CD8-positive, alpha-beta memory T cell (primary cell): ENCODE measurements at regions not wholly inside any gene's neighbourhood (a gene's known extent, or its start where the extent isn't known, plus 50 kb on each side); places are given as distances from the start of the nearest gene placed in this dataset.

ENCODE experiments used
- CTCF ChIA-PET: fragments of 350-600 bp; sonication (Branson Sonifier 250); formaldehyde crosslinking; loops from one replicate; lab custom pipeline; 2021; ENCODE audit warnings: antibody characterized with exemption; lab: Charles Lee
- POLR2A ChIA-PET: fragments of 350-600 bp; sonication (Branson Sonifier 250); formaldehyde crosslinking; loops from one replicate; lab custom pipeline; 2021; ENCODE audit warnings: antibody characterized with exemption; lab: Charles Lee
- DNase-seq, 5 donors: peaks; one replicate each; pipeline versions ENCODE4 v3.0.0 to v3.0.0-alpha.2; 2020 to 2022; ENCODE audit warnings: mixed read lengths in 1 of 5
- H3K27ac ChIP-seq: one replicate; pipeline ENCODE4 v1.7.0; 2013; ENCODE audit warnings: low read depth, mild to moderate bottlenecking, low read length, moderate library complexity
- H3K27me3 ChIP-seq: 2 replicates; pipeline ENCODE4 v1.7.0; 2013; ENCODE audit warnings: low read length, mild to moderate bottlenecking; ENCODE audit not compliant: insufficient read depth, poor library complexity, severe bottlenecking
- H3K36me3 ChIP-seq: 2 replicates; pipeline ENCODE4 v1.7.0; 2013; ENCODE audit warnings: mild to moderate bottlenecking, low read length, moderate library complexity; ENCODE audit not compliant: insufficient read depth
- H3K4me1 ChIP-seq: 2 replicates; pipeline ENCODE4 v1.7.0; 2013; ENCODE audit warnings: mild to moderate bottlenecking, low read length, moderate library complexity; ENCODE audit not compliant: insufficient read depth
- H3K4me3 ChIP-seq: 2 replicates; pipeline ENCODE4 v1.7.0; 2013; ENCODE audit warnings: mild to moderate bottlenecking, low read length
- H3K9me3 ChIP-seq: 2 replicates; pipeline ENCODE4 v1.7.0; 2013; ENCODE audit warnings: mild to moderate bottlenecking, low read length
- H3K27ac Mint-ChIP-seq, 8 donors: one replicate each; pipeline ENCODE4 v1.8.0; 2020 to 2021; ENCODE audit warnings: mixed read lengths in 8 of 8, mild to moderate bottlenecking in 6 of 8, inconsistent platforms in 3 of 8, moderate library complexity in 3 of 8
- H3K27me3 Mint-ChIP-seq, 2 donors: one replicate each; pipeline ENCODE4 v1.8.0; 2020 to 2021; ENCODE audit warnings: mixed read lengths in 2 of 2, mild to moderate bottlenecking in 1 of 2, moderate library complexity in 1 of 2
- H3K36me3 Mint-ChIP-seq, 3 donors: one replicate each; pipeline ENCODE4 v1.8.0; 2020 to 2021; ENCODE audit warnings: mixed read lengths in 3 of 3, inconsistent platforms in 1 of 3, mild to moderate bottlenecking in 1 of 3
- H3K4me1 Mint-ChIP-seq, 3 donors: one replicate each; pipeline ENCODE4 v1.8.0; 2020 to 2021; ENCODE audit warnings: mixed read lengths in 3 of 3, inconsistent platforms in 1 of 3, mild to moderate bottlenecking in 1 of 3
- H3K4me3 Mint-ChIP-seq, 7 donors: one replicate each; pipeline ENCODE4 v1.8.0; 2020 to 2021; ENCODE audit warnings: mixed read lengths in 7 of 7, mild to moderate bottlenecking in 6 of 7, moderate library complexity in 4 of 7, inconsistent platforms in 2 of 7
- H3K9me3 Mint-ChIP-seq, 5 donors: one replicate each; pipeline ENCODE4 v1.8.0; 2020 to 2022; ENCODE audit warnings: mixed read lengths in 5 of 5, mild to moderate bottlenecking in 3 of 5, moderate library complexity in 2 of 5, inconsistent platforms in 1 of 5

DNA sequence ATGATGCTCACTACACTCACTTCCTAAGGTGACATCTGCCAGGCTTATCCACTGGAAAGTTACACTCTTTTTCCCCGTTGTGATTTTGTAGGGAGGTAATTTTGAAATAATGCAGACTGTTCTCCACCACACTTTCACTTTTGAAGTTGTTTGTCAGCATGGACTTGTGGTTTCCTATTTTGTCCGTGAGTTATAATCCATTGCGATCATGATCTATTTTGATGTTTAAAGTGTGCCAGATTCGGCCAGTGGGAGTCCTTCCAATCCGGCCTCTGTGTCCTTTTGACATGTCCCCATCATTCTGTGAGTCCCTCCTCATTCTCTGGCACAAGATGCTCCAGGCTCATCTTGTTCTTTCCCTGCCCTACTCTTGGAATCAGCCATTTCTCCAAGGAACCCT lies 211.3 kb upstream of the KLF4 start:
- H3K27me3 Mint-ChIP-seq, result peaks cover 0 to 3% of the 10 kb centered on the region in 2 donors
- peaks cover 3 to 7% (median 4%) of the 10 kb centered on the region in 5 donors for H3K9me3 Mint-ChIP-seq
- H3K4me3 Mint-ChIP-seq, result no peak overlapping the region
- POLR2A ChIA-PET, result no interaction called here
- Histone ChIP-seq H3K27me3 (no peaks in the 10 kb centered on the region), H3K9me3 (no peaks in the 10 kb centered on the region), H3K36me3 (no peaks in the 10 kb centered on the region), H3K4me3 (no peak overlapping the region), H3K4me1 (no peaks in the 10 kb centered on the region), H3K27ac (no peak overlapping the region)
- DNase-seq, result no peak
- CTCF ChIA-PET, result no interaction called here
- no peaks in the 10 kb centered on the region for H3K36me3 Mint-ChIP-seq
- H3K27ac Mint-ChIP-seq, result no peak overlapping the region
- H3K4me1 Mint-ChIP-seq, result no peaks in the 10 kb centered on the region

DNA sequence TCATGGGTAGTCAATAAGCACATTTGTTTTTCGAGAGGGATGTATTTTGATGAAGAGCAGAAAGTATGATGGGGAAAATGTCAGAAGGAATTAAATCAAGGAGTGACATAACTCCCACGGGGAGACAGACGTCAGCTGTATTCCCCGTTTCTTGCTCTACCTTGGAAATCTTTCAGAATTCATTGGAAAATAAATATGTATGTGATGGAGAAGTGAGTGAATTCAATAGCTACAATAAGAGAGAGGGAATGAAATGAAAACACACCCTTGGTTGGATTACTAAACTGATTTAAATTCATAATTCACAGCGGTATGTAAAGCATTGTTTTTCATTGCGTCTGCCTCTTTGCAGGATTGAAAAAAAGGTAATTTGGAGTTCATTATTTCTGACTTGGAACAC lies 209.7 kb upstream of the KLF4 start:
- no peaks in the 10 kb centered on the region for H3K4me1 ChIP-seq
- H3K4me1 Mint-ChIP-seq, result no peaks in the 10 kb centered on the region
- no peak overlapping the region for H3K4me3 ChIP-seq
- CTCF ChIA-PET, result no interaction called here
- H3K27me3 Mint-ChIP-seq, result peaks cover 0 to 3% of the 10 kb centered on the region in 2 donors
- no peaks in the 10 kb centered on the region for H3K36me3 ChIP-seq
- no peaks in the 10 kb centered on the region for H3K36me3 Mint-ChIP-seq
- POLR2A ChIA-PET, result no interaction called here
- no peak overlapping the region for H3K27ac ChIP-seq
- H3K9me3 ChIP-seq, result no peaks in the 10 kb centered on the region
- H3K9me3 Mint-ChIP-seq, result peaks cover 2 to 7% (median 4%) of the 10 kb centered on the region in 5 donors
- H3K27me3 ChIP-seq, result no peaks in the 10 kb centered on the region
- no peak overlapping the region for H3K27ac Mint-ChIP-seq
- DNase-seq, result no peak
- no peak overlapping the region for H3K4me3 Mint-ChIP-seq

DNA sequence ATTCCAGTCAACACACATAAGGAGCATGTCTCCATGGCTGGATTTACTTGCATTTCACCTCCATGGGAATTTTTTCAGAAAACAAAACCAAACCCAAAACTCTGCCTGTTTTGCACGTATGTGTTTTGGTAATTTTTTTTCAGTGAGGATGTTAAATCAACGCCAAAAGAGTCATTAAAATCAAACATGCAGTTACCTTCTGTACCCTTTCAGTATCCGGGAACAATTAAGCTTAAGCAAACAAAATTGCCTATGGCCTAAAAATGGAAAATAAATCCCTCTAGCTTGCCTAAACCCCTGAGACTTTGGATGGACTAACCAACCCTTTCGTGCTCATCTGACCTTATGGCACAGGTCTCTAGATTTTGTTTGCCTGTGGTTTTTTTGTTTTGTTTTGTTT lies 209.2 kb upstream of the KLF4 start:
- H3K27ac ChIP-seq, result no peak overlapping the region
- no peaks in the 10 kb centered on the region for H3K27me3 ChIP-seq
- Mint-ChIP-seq H3K9me3 (peaks cover 2 to 5% (median 4%) of the 10 kb centered on the region in 5 donors), H3K4me3 (no peak overlapping the region), H3K4me1 (no peaks in the 10 kb centered on the region), H3K27me3 (peaks cover 0 to 3% of the 10 kb centered on the region in 2 donors), H3K36me3 (no peaks in the 10 kb centered on the region), H3K27ac (no peak overlapping the region)
- H3K4me3 ChIP-seq, result no peak overlapping the region
- ChIA-PET CTCF (no interaction called here), POLR2A (no interaction called here)
- H3K4me1 ChIP-seq, result no peaks in the 10 kb centered on the region
- DNase-seq, result no peak
- no peaks in the 10 kb centered on the region for H3K9me3 ChIP-seq
- no peaks in the 10 kb centered on the region for H3K36me3 ChIP-seq

DNA sequence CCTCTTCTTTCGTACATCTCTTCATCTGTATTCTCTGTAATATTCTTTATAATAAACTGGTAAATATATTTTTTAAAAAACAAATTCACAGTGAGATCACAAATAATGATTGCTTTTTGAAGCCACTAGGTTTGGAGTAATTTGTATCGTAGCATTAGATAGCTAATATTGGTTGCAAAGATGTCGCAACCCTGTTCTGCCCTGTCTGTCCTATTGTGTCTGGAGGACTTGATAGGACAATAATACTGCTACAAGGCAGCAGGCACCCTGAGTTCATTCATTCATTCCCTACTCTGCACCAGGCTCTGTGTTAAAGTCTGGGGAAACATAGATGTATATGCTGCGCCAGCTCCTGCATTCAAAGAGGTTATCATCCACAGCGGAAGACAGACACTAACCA lies 206.7 kb upstream of the KLF4 start:
- Mint-ChIP-seq H3K4me1 (no peaks in the 10 kb centered on the region), H3K4me3 (no peak overlapping the region), H3K36me3 (no peaks in the 10 kb centered on the region), H3K27ac (no peak overlapping the region), H3K9me3 (peaks cover 0 to 4% (median 0%) of the 10 kb centered on the region in 5 donors), H3K27me3 (no peaks in the 10 kb centered on the region)
- Histone ChIP-seq H3K9me3 (no peaks in the 10 kb centered on the region), H3K27me3 (no peaks in the 10 kb centered on the region), H3K4me3 (no peak overlapping the region), H3K27ac (no peak overlapping the region), H3K36me3 (no peaks in the 10 kb centered on the region), H3K4me1 (no peaks in the 10 kb centered on the region)
- ChIA-PET CTCF (no interaction called here), POLR2A (no interaction called here)
- no peak for DNase-seq

DNA sequence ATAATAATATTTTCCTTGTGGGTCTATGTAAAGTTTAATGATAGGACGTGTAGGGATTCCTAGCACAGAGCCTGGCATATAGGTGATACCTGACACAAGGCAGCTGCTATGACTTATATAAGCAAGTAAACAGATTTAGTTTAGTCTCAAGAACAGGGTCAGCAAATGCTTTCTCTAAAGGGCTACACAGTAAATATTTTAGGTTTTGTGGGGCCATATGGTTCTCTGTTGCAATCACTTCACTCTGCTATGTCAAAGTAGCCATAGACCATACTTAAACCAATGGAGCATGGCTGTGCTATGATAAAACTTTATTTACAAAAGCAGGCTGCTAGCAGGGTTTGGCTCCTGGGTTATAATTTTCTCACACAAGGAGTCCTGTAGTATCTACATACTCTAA lies 204.8 kb upstream of the KLF4 start:
- CTCF ChIA-PET, result no interaction called here

DNA sequence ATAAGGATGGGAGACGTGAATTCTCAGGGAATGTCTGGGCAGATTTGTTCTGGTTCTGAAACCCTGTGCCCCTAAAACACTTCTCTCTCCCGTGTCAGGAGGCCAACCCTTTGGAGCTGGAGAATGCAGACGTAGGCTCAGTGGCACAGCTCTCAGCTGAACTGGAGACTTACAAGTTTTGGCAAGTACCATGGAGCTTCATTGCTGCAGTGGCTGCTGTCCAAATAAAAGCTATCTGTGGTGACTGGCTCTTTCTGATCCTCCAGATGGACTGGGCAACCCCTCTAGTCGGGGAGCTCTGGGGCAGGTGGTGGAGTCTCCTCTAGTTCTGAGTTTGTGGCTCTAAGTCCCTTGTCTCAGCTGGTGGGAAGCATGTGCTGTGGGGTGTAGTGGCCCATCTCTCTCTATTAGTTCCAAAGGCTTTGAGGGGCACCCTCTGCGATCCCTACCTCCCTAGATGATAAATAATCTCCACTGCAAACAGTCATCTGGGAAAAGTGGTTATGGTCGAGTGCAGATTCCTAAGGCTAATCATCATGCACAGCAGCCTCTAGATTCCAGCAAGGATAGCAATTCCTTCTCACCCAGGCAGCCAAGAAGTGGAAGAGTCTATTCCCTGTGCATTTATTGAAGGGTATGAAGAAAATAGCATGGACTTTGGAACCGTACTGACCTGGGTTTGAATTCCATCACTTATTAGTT lies 204.2 kb upstream of the KLF4 start:
- H3K4me3 ChIP-seq, result no peak overlapping the region
- Mint-ChIP-seq H3K27me3 (no peaks in the 10 kb centered on the region), H3K36me3 (no peaks in the 10 kb centered on the region), H3K4me3 (no peak overlapping the region), H3K9me3 (peaks cover 0 to 4% (median 0%) of the 10 kb centered on the region in 5 donors), H3K27ac (no peak overlapping the region), H3K4me1 (no peaks in the 10 kb centered on the region)
- H3K27ac ChIP-seq, result no peak overlapping the region
- H3K27me3 ChIP-seq, result no peaks in the 10 kb centered on the region
- ChIA-PET CTCF (no interaction called here), POLR2A (no interaction called here)
- no peaks in the 10 kb centered on the region for H3K36me3 ChIP-seq
- DNase-seq, result no peak
- H3K4me1 ChIP-seq, result no peaks in the 10 kb centered on the region
- no peaks in the 10 kb centered on the region for H3K9me3 ChIP-seq

More for the DNA sequence above, 204.8 kb upstream of the KLF4 start:
- Histone ChIP-seq H3K4me1 (no peaks in the 10 kb centered on the region), H3K27ac (no peak overlapping the region), H3K9me3 (no peaks in the 10 kb centered on the region), H3K27me3 (no peaks in the 10 kb centered on the region), H3K36me3 (no peaks in the 10 kb centered on the region), H3K4me3 (no peak overlapping the region)
- Mint-ChIP-seq H3K4me3 (no peak overlapping the region), H3K9me3 (peaks cover 0 to 4% (median 0%) of the 10 kb centered on the region in 5 donors), H3K27me3 (no peaks in the 10 kb centered on the region), H3K4me1 (no peaks in the 10 kb centered on the region), H3K27ac (no peak overlapping the region), H3K36me3 (no peaks in the 10 kb centered on the region)
- no peak for DNase-seq
- POLR2A ChIA-PET, result no interaction called here

DNA sequence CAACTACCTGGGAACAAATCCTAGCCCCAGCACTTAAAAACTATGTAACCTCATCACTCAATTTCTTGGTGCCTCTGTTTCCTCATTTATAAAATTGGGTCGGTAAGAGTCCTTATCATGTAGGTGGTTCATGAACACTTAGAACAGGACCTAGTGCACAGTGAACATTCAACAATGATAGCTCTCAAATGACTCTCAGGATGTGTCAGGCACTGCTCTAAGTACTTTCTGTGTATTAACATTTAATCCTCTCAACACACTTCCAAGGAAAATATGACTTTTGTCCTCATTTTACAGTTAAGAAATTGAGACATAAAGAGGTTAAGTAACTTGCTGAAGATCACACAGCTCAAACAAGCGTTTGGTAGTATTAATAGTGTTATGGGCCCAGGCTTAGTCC lies 202.1 kb upstream of the KLF4 start:
- Mint-ChIP-seq H3K4me1 (no peaks in the 10 kb centered on the region), H3K27ac (no peak overlapping the region), H3K36me3 (no peaks in the 10 kb centered on the region), H3K27me3 (no peaks in the 10 kb centered on the region), H3K9me3 (peaks cover 0 to 4% (median 2%) of the 10 kb centered on the region in 5 donors), H3K4me3 (no peak overlapping the region)
- H3K4me3 ChIP-seq, result no peak overlapping the region
- no peaks in the 10 kb centered on the region for H3K4me1 ChIP-seq
- no peak overlapping the region for H3K27ac ChIP-seq
- no peak for DNase-seq
- no peaks in the 10 kb centered on the region for H3K9me3 ChIP-seq
- H3K27me3 ChIP-seq, result no peaks in the 10 kb centered on the region
- CTCF ChIA-PET, result no interaction called here
- no peaks in the 10 kb centered on the region for H3K36me3 ChIP-seq
- POLR2A ChIA-PET, result no interaction called here

DNA sequence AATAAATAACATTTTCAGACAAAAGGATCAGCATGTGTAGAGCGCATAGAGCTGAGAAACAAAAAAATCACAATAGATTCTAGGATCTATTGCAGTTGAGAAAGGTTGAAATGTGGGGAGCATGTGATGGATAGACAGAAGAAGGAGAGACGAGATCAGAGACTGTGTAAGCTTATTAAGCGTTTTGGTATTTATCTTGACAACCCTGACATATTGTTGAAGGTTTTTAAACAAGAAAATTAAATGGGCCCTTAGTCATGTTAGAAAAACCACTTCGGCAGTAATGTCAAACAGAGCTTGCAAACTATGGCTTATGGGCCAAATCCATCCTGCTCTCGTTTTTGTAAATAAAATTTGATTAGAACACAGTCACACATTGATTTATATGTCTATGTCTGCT lies 200.5 kb upstream of the KLF4 start:
- Mint-ChIP-seq H3K4me3 (no peak overlapping the region), H3K9me3 (peaks cover 0 to 7% (median 2%) of the 10 kb centered on the region in 5 donors), H3K27ac (no peak overlapping the region), H3K36me3 (no peaks in the 10 kb centered on the region), H3K4me1 (no peaks in the 10 kb centered on the region), H3K27me3 (no peaks in the 10 kb centered on the region)
- no peaks in the 10 kb centered on the region for H3K36me3 ChIP-seq
- no peak overlapping the region for H3K4me3 ChIP-seq
- DNase-seq, result no peak
- POLR2A ChIA-PET, result no interaction called here
- no peak overlapping the region for H3K27ac ChIP-seq
- no peaks in the 10 kb centered on the region for H3K9me3 ChIP-seq
- no peaks in the 10 kb centered on the region for H3K4me1 ChIP-seq
- no peaks in the 10 kb centered on the region for H3K27me3 ChIP-seq
- CTCF ChIA-PET, result no interaction called here
